Activated naive CD4-positive, alpha-beta T cell treated with Interleukin-2 at 50 U/mL for 16 hours (primary cell): ENCODE measurements at regions not wholly inside any gene's neighbourhood (a gene's known extent, or its start where the extent isn't known, plus 50 kb on each side); places are given as distances from the start of the nearest gene placed in this dataset.
"Not testable (repeated sequence)": the region's sequence is repeated elsewhere in the genome, so short reads cannot be mapped to it uniquely, and the experiment has no call there.

ENCODE experiments used
- DNase-seq: peaks from one replicate; pipeline ENCODE4 v3.0.0-alpha.2; 2020

DNA sequence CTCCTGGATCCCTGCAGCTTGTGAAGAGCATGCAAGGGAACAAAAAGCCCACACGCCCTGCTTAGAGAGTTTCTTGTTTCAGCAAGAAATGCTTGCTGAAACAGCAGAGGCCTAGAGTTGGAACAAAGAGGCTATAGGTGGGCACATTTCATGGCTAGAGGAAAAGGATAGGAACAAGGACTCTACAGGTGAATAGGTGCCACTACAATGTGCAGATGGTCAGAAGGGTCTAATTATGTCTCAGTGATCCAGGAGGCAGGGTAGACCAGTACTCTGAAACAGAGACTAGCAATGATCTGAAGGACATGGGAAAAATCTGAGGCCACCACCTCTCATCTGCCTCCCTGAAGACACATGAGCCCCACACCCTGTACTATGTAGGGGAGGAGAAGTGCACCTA, 609.0 kb downstream of the REEP3 start:
- DNase-seq, result no peak

DNA sequence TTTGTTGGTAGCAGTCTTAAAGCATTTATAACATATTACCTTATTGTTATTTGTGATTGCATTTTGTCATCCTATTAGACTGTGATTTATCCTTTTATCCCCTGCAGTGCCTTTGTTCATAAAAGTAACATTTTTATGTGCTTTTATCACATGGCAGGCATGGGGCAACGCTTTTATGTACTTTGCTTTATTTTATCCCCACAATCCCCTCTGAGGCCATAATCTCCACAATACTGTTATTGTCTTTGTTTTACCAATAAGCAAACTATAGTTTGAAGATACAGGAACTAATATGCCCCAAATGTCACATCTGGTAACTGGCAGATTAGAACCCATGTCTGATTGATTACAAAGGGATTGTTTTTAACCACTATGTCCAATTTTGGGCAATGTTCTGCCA, 613.5 kb downstream of the REEP3 start:
- DNase-seq, result no peak

DNA sequence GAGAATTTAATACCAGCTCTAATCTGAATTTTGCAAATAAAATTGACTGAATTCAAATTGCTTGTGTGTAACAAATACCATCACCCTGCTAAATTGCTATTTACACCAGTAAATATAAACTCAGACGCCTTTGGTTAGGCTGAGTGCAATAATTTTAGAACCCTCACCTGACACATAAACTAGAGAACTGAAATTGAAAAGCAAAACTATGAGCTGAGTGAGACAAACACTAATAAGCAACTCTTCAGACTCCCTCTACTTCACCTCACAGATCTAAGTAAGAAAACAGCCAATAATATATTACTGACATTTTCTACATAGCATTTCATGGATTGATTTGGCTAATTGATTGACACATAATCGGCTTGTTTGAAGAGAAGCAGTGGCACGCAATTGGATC, 621.2 kb downstream of the REEP3 start:
- no peak for DNase-seq

DNA sequence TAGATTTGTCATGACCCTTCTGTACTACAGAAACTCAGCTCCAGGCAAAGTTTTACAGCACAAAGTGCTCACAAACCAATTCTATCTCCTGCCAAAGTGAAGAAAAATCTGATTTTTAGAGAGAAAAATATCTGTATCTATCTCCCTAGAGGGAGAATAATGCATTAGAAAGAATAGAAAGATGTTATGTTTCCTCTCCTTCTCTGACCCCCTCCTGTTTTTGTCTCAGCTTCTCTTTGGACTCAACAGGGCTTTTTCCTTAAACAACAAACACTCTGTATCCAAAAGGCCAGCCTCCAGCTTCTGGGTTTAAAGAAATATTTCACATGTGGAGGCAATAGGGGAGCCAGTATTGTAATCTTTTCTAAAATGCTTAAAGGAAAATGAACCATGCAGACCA, 627.4 kb downstream of the REEP3 start:
- DNase-seq, result no peak

GRCh38 chr10:64156166-64156565, 635.0 kb downstream of the REEP3 start:
- no peak for DNase-seq

- no peak for DNase-seq
These were observed 637.4 kb downstream of the REEP3 start for GRCh38 chr10:64158551-64158950.

DNA sequence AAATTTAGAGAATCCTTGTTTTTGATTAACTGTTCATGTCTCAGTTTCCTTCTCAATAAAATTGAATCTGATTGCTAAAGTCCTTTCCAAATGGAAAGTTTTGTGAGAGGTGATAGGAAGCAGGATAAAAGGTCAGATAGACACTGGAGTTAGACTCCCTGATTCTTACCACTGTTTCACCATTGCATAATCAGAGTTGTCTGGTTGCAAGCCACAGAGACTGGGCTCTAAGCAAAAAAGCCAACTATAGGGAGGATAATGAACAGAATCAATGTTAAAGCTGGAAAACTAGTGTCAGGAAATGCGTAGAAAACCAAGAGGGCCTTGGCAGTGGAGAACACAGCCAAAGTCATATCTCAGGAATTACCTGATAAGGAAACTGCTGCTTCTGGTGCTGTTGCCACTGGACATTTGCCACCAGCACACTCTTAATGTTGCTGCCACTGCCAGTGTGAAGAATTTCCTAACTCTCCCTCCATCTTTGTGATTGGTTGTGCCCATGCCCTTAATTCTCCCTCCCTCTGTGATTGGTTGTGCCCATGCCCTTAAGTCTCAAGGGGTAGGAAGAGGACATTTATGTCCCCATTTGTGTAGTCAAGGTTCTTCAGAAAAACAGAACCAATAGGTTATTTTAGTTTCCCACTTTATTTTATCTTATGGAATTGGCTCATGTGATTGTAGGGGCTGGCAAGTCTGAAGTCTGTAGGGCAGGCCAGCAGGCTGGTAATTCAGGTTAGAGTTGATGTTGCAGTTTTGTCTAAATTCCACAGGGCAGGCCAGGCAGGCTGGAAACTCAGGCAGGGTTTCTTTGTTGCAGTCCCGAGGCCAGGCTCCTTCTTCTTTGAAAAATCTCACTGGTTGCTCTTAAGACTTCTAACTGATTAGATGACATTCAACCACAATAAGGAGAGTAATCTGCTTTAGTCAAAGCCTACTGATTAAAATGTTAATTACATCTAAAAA, 639.0 kb downstream of the REEP3 start:
- DNase-seq, result no peak

DNA sequence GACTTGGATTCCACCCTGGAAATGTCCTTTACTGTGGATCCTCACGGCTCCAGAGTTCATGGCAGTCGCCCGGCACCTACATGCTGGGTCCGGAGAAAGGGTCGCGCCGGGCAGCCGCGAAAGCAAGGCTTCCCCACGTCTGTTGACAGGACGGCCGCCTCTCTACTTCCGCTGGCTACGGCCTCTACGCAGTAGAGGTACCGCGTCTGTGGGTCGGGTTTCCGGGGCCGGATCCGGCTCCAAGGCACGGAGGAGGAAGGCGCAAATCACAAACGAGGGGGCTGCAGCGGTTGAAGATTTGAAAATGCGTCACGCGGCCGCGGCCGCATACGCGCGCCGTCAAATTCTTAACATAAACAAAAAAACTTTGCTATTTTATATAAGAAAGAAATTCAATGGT, 649.6 kb downstream of the REEP3 start:
- DNase-seq, result no peak

- no peak for DNase-seq
These were observed 652.6 kb downstream of the REEP3 start for GRCh38 chr10:64173826-64174225.

DNA sequence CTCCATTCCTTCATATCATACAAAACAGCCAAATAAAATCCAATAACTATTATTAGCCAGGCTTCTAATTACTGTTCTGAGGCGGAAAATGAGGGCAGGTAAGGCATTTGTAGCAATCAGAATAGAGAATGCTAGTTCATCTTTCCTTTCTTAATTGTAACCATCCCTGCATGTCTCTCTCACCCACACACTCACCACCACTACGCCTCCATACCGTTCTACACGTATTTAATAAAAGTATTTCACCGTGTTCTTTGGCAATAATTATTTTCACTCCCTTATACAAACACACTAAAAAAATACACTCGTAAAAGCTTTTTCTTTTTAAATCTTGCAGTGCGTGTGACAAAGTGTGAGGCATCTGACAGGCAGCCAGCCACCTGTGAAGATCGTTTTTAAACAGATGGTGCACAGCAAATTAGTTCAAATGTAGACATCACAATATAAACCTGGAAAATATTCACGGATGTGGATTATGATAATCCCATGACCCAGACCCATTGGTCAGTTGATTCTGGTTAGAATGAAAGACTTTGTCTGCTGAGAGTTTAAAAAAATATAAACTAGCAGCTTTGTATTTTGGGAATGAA, 653.6 kb downstream of the REEP3 start:
- no peak for DNase-seq

- DNase-seq, result no peak
These were observed 654.2 kb downstream of the REEP3 start for GRCh38 chr10:64175271-64175962.

DNA sequence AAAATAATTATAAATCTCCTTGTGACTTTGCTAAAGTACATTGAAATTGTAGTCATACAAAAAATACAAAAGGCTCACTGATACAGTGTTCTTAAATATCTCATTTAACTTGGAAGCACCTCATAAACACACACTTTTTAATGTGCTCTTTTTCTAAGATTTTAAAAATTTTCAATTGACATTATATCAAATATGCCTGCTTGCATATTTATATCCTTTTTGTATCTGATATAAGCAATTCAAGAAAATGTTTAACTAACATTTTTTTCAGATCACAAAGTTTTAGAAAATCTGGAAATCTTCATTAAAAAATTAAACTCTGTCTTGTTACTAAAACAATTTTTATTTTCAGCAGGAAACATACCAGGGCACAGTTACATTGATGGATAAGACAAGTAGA, 661.5 kb downstream of the REEP3 start:
- no peak for DNase-seq

DNA sequence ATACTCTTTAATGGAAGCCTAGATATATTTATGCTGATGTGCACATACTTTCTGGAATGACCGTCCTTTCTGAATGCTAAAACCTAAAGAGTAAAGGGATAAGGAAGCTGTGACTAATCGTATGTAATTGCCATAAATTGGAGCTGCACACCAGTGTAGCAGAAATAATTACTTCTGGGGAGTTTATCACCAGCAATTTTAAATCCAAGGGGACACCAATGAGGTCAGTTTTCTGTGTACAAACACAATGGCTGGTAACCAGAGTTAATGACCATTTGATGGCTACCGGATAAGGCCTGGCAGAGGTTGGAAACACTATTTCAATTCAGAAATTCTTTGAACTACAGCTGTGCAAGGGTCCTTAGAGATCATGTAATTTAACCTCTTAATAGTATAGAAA, 670.1 kb downstream of the REEP3 start:
- DNase-seq, result no peak

- DNase-seq, result no peak
These were observed 675.6 kb downstream of the REEP3 start for GRCh38 chr10:64196638-64197315.

GRCh38 chr10:64201936-64202335, 680.7 kb downstream of the REEP3 start:
- DNase-seq, result no peak

- DNase-seq, result not testable (repeated sequence)
These were observed 683.3 kb downstream of the REEP3 start for GRCh38 chr10:64204504-64204903.

DNA sequence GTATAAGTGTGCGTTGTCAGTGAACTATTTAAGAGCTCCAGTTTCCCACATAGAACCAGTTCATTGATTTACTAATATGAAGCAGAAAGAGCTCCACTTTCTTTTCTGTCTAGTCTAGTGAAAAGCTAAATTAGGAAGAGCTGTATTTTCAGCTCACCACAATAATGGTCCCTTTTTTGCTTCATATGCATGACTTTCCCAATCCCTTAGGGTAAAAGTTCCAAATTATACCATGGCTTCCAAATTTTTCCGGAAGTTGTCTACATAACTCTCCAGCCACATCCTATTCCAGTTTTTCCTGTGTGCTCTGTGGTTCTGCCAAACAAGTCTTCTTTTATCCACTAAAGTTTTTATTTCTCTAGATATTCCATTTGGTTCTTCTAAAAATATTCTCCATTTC, 685.2 kb downstream of the REEP3 start:
- DNase-seq, result no peak

DNA sequence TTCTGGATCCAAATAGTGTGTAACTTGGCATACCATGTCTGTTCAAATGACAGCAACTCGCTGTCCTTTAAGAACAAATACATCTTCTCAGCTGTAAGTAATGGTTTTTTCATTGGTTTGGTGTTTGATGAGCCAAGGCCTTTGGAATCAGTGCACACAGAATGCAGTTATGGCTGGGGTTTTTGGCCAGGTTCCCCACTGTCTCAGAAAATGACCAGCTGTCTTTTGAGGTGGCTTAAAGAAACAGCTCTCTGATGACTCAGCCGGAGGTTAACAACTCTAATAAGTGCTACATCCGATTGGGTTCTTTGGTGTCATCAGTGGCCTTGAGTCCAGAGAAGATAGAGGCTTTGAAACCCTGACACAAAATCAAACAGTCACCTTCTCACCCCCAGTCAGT, 688.4 kb downstream of the REEP3 start:
- no peak for DNase-seq

- no peak for DNase-seq
These were observed 689.0 kb downstream of the REEP3 start for GRCh38 chr10:64210211-64210610.

GRCh38 chr10:64211466-64211865, 690.3 kb downstream of the REEP3 start:
- no peak for DNase-seq

DNA sequence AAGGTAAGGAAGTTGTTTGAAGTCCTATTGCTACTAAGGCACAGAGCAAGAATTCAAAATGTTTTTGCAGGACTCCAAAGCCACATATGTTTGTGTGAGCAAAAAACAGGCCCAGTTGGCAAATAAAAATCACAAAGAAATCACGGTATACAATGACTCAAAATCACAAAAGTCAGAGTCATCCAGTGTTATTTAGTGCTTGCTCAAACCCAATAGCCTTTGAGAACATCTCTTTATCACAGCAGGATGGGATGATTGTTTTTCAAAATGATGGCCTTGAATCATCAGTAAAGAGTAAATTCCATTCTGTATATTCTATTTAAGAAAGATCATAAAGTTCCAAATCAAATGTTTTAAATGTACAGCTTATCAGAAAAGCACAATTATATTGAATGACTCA, 693.9 kb downstream of the REEP3 start:
- DNase-seq, result no peak

- no peak for DNase-seq
These were observed 698.2 kb downstream of the REEP3 start for GRCh38 chr10:64219271-64220025.

DNA sequence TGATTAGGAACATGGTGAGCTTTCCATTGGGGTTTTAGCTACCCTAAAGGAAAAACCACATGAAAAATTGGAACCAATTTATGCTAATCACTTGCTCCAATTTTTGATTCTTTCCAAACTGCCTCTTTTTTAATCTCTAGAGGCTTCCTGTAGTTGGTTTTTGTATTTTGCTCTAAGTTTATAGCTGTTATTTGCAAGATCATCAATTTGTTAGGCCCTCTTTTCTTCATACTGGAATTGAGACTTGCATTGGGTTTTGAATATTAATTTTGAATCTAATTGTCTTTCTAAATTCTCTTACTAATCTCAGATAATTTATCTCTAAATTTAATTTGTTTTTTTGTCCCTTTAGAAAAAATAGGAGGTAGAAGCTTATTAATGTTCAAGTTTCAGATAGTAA, 713.3 kb downstream of the REEP3 start:
- no peak for DNase-seq
